Breast epithelium (tissue), 4 donors: ENCODE measurements at regions not wholly inside any gene's neighbourhood (a gene's known extent, or its start where the extent isn't known, plus 50 kb on each side); places are given as distances from the start of the nearest gene placed in this dataset.

Source experiments
- DNase-seq, 2 donors: peaks; one replicate each; pipeline ENCODE4 v3.0.0-alpha.2; 2019; ENCODE audit warnings: low spot score in 2 of 2
- H3K27ac ChIP-seq, 2 donors: fragments of 200-600 bp; sonication (generic) in 1 of 2; one replicate each; pipeline ENCODE4 v1.5.1; 2016 to 2019; ENCODE audit warnings: mild to moderate bottlenecking in 1 of 2
- H3K27me3 ChIP-seq, 2 donors: fragments of 200-600 bp; sonication (generic) in 1 of 2; one replicate each; pipeline versions ENCODE4 v1.5.1 to v1.6.0; 2017 to 2019; ENCODE audit warnings: control low read depth in 1 of 2, mild to moderate bottlenecking in 1 of 2
- H3K36me3 ChIP-seq: fragments of 200-600 bp; one replicate; pipeline ENCODE4 v1.5.1; 2019
- H3K4me1 ChIP-seq, 2 donors: fragments of 200-600 bp; sonication (generic); one replicate each; pipeline ENCODE4 v1.5.1; 2016 to 2019; ENCODE audit warnings: control low read depth in 1 of 2
- H3K4me3 ChIP-seq, 3 donors: fragments of 200-600 bp; sonication (generic); 1 replicate in 2 of 3; 2 replicates in 1 of 3; pipeline ENCODE4 v1.5.1; 2016 to 2019; ENCODE audit warnings: mild to moderate bottlenecking in 3 of 3, moderate library complexity in 2 of 3
- H3K9me3 ChIP-seq, 2 donors: fragments of 200-600 bp; sonication (generic) in 1 of 2; one replicate each; pipeline ENCODE4 v1.5.1; 2016 to 2019; ENCODE audit warnings: control low read depth in 1 of 2
- POLR2A ChIP-seq: fragments of 450-650 bp; IDR thresholded peaks from one replicate; pipeline ENCODE4 v1.6.1; 2016; ENCODE audit warnings: antibody characterized with exemption, mild to moderate bottlenecking, moderate library complexity
- POLR2AphosphoS5 ChIP-seq, 3 donors: sonication (generic); formaldehyde crosslinking; IDR thresholded peaks; one replicate each; pipeline ENCODE4 v1.6.1; 2017; ENCODE audit warnings: antibody characterized with exemption in 3 of 3
- intact Hi-C: fragments of 100-400 bp; cut with DNase I; formaldehyde crosslinking; loops from one replicate; pipeline ENCODE4 v1.15.1; 2023; ENCODE audit warnings: low total_unique reads
- TF ChIP-seq, protein P1 (sequence below), 3 donors: fragments of 450-650 bp; IDR thresholded peaks; one replicate each; pipeline ENCODE4 v1.5.1; 2016 to 2017; ENCODE audit warnings: antibody characterized with exemption in 3 of 3, mild to moderate bottlenecking in 3 of 3, moderate library complexity in 3 of 3

DNA sequence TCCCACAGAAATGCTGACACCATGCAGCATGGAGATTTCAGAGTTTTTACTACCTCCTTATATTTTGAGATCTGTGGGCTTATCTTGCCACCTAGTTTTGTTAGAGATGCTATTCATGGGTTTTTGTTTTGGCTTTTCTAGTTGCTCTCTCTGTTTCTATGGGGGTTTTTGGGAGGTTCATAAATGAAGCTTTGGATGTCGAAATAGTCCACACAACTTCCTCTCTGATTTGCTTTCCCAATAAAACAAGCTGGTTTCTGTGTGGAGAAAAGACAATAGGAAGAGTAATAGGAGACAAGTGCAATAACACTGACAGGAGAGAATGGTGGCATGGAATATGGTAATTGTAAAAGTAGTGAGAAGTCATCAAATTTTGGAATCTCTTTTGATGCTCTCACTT, 106.8 kb upstream of the GPR149 start:
- Histone ChIP-seq H3K36me3 (no peaks in the 10 kb centered on the region), H3K27me3 (no peaks in the 10 kb centered on the region), H3K9me3 (no peaks in the 10 kb centered on the region), H3K27ac (no peak overlapping the region), H3K4me1 (no peaks in the 10 kb centered on the region), H3K4me3 (no peak overlapping the region)
- TF ChIP-seq POLR2A: no peak
- no peak for TF ChIP-seq POLR2AphosphoS5 (IDR thresholded peaks at IDR 0.05)
- TF ChIP-seq, protein P1, sequence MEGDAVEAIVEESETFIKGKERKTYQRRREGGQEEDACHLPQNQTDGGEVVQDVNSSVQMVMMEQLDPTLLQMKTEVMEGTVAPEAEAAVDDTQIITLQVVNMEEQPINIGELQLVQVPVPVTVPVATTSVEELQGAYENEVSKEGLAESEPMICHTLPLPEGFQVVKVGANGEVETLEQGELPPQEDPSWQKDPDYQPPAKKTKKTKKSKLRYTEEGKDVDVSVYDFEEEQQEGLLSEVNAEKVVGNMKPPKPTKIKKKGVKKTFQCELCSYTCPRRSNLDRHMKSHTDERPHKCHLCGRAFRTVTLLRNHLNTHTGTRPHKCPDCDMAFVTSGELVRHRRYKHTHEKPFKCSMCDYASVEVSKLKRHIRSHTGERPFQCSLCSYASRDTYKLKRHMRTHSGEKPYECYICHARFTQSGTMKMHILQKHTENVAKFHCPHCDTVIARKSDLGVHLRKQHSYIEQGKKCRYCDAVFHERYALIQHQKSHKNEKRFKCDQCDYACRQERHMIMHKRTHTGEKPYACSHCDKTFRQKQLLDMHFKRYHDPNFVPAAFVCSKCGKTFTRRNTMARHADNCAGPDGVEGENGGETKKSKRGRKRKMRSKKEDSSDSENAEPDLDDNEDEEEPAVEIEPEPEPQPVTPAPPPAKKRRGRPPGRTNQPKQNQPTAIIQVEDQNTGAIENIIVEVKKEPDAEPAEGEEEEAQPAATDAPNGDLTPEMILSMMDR (IDR thresholded peaks at IDR 0.05): no peak
- intact Hi-C loops: no loop called here
- DNase-seq: no peak

DNA sequence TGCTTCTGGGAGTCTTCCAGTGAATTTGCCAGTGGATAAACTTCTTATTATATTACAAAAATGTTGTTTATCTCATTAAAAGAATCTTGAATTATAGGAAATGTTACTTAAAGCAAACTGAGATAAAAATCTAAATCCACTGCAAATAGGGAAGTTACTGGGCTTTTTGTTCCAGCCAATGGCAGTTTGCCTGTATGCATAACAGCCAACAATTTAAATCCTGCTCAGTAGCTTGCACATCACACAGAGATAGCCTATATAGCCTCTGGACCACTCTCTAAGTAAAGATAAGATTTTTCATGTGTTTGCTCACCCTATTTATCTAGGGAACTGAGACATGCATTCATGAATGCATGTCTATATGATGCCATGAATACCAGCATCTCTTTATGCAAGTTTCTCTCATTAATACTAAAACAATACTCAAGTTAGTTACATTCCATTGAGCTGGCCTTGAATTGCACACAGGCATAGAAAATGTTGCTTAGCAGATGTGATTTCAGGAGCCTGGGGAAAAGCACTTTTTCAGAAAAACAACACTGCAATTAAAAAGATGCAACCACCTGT, 92.1 kb upstream of the GPR149 start:
- intact Hi-C loops: no loop called here
- H3K27me3 ChIP-seq: no peaks in the 10 kb centered on the region
- H3K4me3 ChIP-seq: no peak overlapping the region
- no peaks in the 10 kb centered on the region for H3K36me3 ChIP-seq
- no peak overlapping the region for H3K27ac ChIP-seq
- TF ChIP-seq POLR2A: no peak
- no peak for TF ChIP-seq POLR2AphosphoS5 (IDR thresholded peaks at IDR 0.05)
- TF ChIP-seq, protein P1 (IDR thresholded peaks at IDR 0.05): no peak
- peaks cover 0 to 13% of the 10 kb centered on the region in 2 donors for H3K9me3 ChIP-seq
- no peaks in the 10 kb centered on the region for H3K4me1 ChIP-seq
- DNase-seq: no peak

DNA sequence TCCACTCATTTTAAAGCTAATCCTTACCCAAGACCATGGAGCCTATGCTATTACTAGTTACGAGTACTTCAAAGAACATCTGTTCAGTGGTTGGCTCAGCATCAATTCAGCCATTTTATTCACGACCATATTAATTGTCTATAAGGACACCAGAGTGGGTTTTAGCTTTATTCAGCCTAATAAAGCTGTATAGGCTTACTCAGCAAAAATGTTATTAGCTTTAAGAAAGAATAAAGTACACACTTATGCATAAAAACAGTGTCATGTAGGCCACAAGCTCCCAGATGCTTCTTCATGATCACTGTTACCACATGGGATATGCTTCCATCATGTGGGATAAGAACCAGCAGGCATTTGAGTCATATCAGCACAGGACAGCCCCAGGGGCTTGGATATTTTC, 87.4 kb upstream of the GPR149 start:
- no peak overlapping the region for H3K27ac ChIP-seq
- DNase-seq: no peak
- intact Hi-C loops: no loop called here
- TF ChIP-seq POLR2A: no peak
- TF ChIP-seq POLR2AphosphoS5 (IDR thresholded peaks at IDR 0.05): no peak
- TF ChIP-seq, protein P1 (IDR thresholded peaks at IDR 0.05): no peak
- no peaks in the 10 kb centered on the region for H3K36me3 ChIP-seq
- H3K27me3 ChIP-seq: no peaks in the 10 kb centered on the region
- H3K9me3 ChIP-seq: peaks cover 0 to 13% of the 10 kb centered on the region in 2 donors
- no peak overlapping the region for H3K4me3 ChIP-seq
- H3K4me1 ChIP-seq: no peaks in the 10 kb centered on the region

DNA sequence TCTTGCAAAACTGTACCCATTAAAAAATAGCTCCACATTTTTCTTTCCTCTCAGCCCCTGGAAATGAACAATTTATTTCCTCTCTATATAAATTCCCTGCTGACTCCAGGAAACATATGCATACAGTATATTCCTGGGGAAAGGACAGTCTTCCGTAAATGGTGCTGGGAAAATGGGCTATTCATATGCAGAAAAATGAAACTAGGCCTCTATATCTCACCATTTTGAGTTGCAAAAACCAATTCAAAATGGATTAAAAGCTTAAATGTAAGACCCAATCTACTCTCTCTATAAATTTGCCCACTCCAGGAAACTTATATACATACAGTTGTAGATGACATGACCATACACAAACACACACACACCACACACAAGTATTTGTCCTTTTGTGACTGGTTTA, 85.9 kb upstream of the GPR149 start:
- intact Hi-C loops: no loop called here
- peaks cover 0 to 13% of the 10 kb centered on the region in 2 donors for H3K9me3 ChIP-seq
- DNase-seq: no peak
- TF ChIP-seq POLR2A: no peak
- TF ChIP-seq, protein P1 (IDR thresholded peaks at IDR 0.05): no peak
- no peak for TF ChIP-seq POLR2AphosphoS5 (IDR thresholded peaks at IDR 0.05)
- H3K4me1 ChIP-seq: no peaks in the 10 kb centered on the region
- H3K27me3 ChIP-seq: no peaks in the 10 kb centered on the region
- H3K36me3 ChIP-seq: no peaks in the 10 kb centered on the region
- H3K27ac ChIP-seq: no peak overlapping the region
- H3K4me3 ChIP-seq: no peak overlapping the region

DNA sequence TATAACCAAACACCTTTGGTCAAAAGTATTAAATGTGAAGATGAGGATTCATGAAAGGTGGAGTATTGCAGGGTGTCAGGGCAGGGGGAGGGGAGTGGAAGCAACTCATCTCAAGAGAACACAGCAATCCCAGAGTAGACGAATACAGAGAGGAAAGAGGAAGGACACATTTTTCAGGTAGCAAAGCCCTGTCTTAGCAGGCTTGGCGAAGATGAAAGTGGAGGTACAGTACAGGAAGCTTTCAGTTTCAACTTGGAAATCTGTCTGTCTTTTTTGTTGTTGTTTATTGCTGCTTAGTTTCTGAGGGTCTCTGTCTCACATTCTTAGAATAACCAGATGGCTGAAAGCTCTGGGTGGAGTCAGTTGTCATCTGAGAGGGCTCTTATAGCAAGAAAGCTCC, 80.8 kb upstream of the GPR149 start:
- H3K4me1 ChIP-seq: no peaks in the 10 kb centered on the region
- H3K36me3 ChIP-seq: no peaks in the 10 kb centered on the region
- DNase-seq: no peak
- intact Hi-C loops: no loop called here
- no peak overlapping the region for H3K4me3 ChIP-seq
- TF ChIP-seq POLR2AphosphoS5 (IDR thresholded peaks at IDR 0.05): no peak
- no peak for TF ChIP-seq POLR2A
- TF ChIP-seq, protein P1 (IDR thresholded peaks at IDR 0.05): no peak
- H3K9me3 ChIP-seq: peaks cover 0 to 8% of the 10 kb centered on the region in 2 donors
- no peaks in the 10 kb centered on the region for H3K27me3 ChIP-seq
- H3K27ac ChIP-seq: no peak overlapping the region
